HepG2 (cell line): ENCODE measurements at regions not wholly inside any gene's neighbourhood (a gene's known extent, or its start where the extent isn't known, plus 50 kb on each side); places are given as distances from the start of the nearest gene placed in this dataset.

ENCODE experiments used
- EP300 ChIP-seq, 3 experiments: sonication (generic) in 1 of 3; formaldehyde crosslinking in 1 of 3; IDR thresholded peaks; 2 replicates each; pipeline versions ENCODE4 v1.5.1 to v1.6.1; 2011 to 2020; ENCODE audit warnings: low read depth in 2 of 3, low read length in 2 of 3, borderline replicate concordance in 1 of 3, improper control_type of control experiment in 1 of 3, mild to moderate bottlenecking in 1 of 3, missing genetic modification reagents in 1 of 3, moderate library complexity in 1 of 3
- FIP1L1 ChIP-seq: fragments of 200-400 bp; formaldehyde crosslinking; IDR thresholded peaks from 2 replicates; pipeline ENCODE4 v1.6.1; 2018; ENCODE audit warnings: low read depth, mild to moderate bottlenecking, low read length, moderate library complexity, borderline replicate concordance; ENCODE audit not compliant: insufficient read depth
- KLF15 ChIP-seq: sonication (generic); formaldehyde crosslinking; IDR thresholded peaks from 2 replicates; pipeline ENCODE4 v1.8.1; 2023; ENCODE audit warnings: borderline replicate concordance, mild to moderate bottlenecking, inconsistent platforms, missing genetic modification reagents, mixed read lengths
- NR2F1 ChIP-seq, 2 experiments: fragments of 450-650 bp in 1 of 2; formaldehyde crosslinking in 1 of 2; IDR thresholded peaks; 2 replicates each; pipeline versions ENCODE4 v1.5.0 to v1.6.1; 2016 to 2020; ENCODE audit warnings: mild to moderate bottlenecking in 1 of 2, missing compliant biosample characterization in 1 of 2, missing genetic modification reagents in 1 of 2, moderate library complexity in 1 of 2
- PRMT3 ChIP-seq: sonication (generic); formaldehyde crosslinking; IDR thresholded peaks from 2 replicates; pipeline ENCODE4 v1.8.1; 2022; ENCODE audit warnings: low read depth, mild to moderate bottlenecking, moderate library complexity, missing genetic modification reagents, borderline replicate concordance
- RARG ChIP-seq: sonication (generic); formaldehyde crosslinking; IDR thresholded peaks from 2 replicates; pipeline ENCODE4 v1.4.0; 2020; ENCODE audit warnings: low read depth, mild to moderate bottlenecking, missing genetic modification reagents
- ZNF292 ChIP-seq: sonication (generic); formaldehyde crosslinking; IDR thresholded peaks from 2 replicates; pipeline ENCODE4 v1.8.1; 2022; ENCODE audit warnings: mild to moderate bottlenecking, low read depth, missing genetic modification reagents, borderline replicate concordance
- ZNF737 ChIP-seq: sonication (generic); formaldehyde crosslinking; IDR thresholded peaks from 2 replicates; pipeline ENCODE4 v1.5.0; 2020; ENCODE audit warnings: missing genetic modification reagents, mild to moderate bottlenecking, borderline replicate concordance
- TF ChIP-seq, protein P1 (sequence below): sonication (generic); formaldehyde crosslinking; IDR thresholded peaks from 2 replicates; pipeline ENCODE4 v1.9.0; 2021; ENCODE audit warnings: mild to moderate bottlenecking, missing genetic modification reagents
- TF ChIP-seq, protein P2 (sequence below): IDR thresholded peaks from 2 replicates; pipeline ENCODE4 v1.6.1; 2016; ENCODE audit warnings: control low read depth
- TF ChIP-seq, protein P3 (sequence below): sonication (generic); formaldehyde crosslinking; IDR thresholded peaks from 2 replicates; pipeline ENCODE4 v1.5.0; 2020; ENCODE audit warnings: missing genetic modification reagents
- TF ChIP-seq, protein P4 (sequence below): sonication (generic); formaldehyde crosslinking; IDR thresholded peaks from 2 replicates; pipeline ENCODE4 v1.8.0; 2022; ENCODE audit warnings: missing genetic modification reagents, low read depth, mild to moderate bottlenecking, borderline replicate concordance

DNA sequence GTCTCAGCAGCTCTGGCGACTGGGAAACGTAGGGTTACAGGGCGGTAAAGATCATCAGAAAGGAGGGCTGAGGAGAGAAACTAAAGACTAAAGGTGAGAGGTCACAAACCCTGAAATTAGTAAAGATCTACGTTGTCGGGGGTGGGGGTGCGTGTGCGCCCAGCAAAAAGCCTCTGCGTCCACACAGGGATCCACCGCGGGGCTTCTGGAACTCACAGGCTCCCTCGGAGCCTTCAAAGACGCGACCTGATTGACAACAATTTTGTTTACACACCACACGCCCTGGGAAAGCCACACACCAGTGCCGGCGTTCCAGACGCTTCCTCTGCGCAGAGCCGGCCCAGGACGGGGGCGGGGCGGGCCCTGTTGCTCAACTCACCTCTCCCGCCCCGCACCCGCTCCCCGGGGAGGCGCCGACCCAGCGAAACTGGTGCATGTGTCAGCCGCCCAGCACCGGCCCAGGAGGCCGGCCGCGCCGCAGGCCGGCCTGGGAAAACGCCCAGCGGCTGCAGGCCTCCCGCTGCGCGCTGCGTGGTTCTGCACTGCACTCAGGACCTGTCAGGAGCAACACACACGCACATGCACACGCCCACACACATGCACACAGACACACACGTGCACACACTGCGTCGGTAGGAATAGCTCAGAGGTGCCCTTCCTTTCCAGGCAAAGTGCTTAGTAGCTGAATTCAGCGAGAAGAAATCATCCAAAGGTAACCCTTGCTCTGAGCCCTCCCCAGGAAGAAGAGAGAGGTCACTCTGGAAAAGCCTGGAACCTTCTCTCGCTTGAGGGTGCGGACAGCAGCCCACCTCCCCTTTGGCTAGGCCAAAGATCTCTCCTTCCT is 57.2 kb upstream of the ARID1B start (continued):
- TF ChIP-seq, protein P1, sequence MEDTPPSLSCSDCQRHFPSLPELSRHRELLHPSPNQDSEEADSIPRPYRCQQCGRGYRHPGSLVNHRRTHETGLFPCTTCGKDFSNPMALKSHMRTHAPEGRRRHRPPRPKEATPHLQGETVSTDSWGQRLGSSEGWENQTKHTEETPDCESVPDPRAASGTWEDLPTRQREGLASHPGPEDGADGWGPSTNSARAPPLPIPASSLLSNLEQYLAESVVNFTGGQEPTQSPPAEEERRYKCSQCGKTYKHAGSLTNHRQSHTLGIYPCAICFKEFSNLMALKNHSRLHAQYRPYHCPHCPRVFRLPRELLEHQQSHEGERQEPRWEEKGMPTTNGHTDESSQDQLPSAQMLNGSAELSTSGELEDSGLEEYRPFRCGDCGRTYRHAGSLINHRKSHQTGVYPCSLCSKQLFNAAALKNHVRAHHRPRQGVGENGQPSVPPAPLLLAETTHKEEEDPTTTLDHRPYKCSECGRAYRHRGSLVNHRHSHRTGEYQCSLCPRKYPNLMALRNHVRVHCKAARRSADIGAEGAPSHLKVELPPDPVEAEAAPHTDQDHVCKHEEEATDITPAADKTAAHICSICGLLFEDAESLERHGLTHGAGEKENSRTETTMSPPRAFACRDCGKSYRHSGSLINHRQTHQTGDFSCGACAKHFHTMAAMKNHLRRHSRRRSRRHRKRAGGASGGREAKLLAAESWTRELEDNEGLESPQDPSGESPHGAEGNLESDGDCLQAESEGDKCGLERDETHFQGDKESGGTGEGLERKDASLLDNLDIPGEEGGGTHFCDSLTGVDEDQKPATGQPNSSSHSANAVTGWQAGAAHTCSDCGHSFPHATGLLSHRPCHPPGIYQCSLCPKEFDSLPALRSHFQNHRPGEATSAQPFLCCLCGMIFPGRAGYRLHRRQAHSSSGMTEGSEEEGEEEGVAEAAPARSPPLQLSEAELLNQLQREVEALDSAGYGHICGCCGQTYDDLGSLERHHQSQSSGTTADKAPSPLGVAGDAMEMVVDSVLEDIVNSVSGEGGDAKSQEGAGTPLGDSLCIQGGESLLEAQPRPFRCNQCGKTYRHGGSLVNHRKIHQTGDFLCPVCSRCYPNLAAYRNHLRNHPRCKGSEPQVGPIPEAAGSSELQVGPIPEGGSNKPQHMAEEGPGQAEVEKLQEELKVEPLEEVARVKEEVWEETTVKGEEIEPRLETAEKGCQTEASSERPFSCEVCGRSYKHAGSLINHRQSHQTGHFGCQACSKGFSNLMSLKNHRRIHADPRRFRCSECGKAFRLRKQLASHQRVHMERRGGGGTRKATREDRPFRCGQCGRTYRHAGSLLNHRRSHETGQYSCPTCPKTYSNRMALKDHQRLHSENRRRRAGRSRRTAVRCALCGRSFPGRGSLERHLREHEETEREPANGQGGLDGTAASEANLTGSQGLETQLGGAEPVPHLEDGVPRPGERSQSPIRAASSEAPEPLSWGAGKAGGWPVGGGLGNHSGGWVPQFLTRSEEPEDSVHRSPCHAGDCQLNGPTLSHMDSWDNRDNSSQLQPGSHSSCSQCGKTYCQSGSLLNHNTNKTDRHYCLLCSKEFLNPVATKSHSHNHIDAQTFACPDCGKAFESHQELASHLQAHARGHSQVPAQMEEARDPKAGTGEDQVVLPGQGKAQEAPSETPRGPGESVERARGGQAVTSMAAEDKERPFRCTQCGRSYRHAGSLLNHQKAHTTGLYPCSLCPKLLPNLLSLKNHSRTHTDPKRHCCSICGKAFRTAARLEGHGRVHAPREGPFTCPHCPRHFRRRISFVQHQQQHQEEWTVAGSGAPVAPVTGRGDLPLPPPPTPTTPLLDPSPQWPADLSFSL (CRISPR knock-in tag), result peak; percentile 70; the same call in 1 of the 2 replicates
- 0 out of 2 replicates have a peak, but pooled peaks have one; percentile 93 for TF ChIP-seq KLF15 (CRISPR knock-in tag)
- TF ChIP-seq ZNF292, result peak; percentile 46; the same call in 1 of the 2 replicates
- TF ChIP-seq RARG (CRISPR knock-in tag), result peak; percentile 68
- peak; percentile 72; the same call in 1 of the 2 replicates for TF ChIP-seq ZNF737 (CRISPR knock-in tag)
- TF ChIP-seq, protein P2, sequence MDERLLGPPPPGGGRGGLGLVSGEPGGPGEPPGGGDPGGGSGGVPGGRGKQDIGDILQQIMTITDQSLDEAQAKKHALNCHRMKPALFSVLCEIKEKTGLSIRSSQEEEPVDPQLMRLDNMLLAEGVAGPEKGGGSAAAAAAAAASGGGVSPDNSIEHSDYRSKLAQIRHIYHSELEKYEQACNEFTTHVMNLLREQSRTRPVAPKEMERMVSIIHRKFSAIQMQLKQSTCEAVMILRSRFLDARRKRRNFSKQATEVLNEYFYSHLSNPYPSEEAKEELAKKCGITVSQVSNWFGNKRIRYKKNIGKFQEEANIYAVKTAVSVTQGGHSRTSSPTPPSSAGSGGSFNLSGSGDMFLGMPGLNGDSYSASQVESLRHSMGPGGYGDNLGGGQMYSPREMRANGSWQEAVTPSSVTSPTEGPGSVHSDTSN, result peak; percentile 67
- TF ChIP-seq FIP1L1, result peak; percentile 84; the same call in 1 of the 2 replicates
- TF ChIP-seq EP300 (IDR thresholded peaks at IDR 0.05; ENCODE audit: low read depth in 2 of 2, low read length in 2 of 2), result peak in 1 of 2 experiments; percentile 70; a peak in 3 of 4 replicates
- TF ChIP-seq EP300 (CRISPR knock-in tag; IDR thresholded peaks at IDR 0.05; ENCODE audit: borderline replicate concordance), result peak; percentile 65; the same call in 1 of the 2 replicates
- TF ChIP-seq, protein P3, sequence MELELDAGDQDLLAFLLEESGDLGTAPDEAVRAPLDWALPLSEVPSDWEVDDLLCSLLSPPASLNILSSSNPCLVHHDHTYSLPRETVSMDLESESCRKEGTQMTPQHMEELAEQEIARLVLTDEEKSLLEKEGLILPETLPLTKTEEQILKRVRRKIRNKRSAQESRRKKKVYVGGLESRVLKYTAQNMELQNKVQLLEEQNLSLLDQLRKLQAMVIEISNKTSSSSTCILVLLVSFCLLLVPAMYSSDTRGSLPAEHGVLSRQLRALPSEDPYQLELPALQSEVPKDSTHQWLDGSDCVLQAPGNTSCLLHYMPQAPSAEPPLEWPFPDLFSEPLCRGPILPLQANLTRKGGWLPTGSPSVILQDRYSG (CRISPR knock-in tag), result 0 out of 2 replicates have a peak, but pooled peaks have one; percentile 76
- TF ChIP-seq, protein P4, sequence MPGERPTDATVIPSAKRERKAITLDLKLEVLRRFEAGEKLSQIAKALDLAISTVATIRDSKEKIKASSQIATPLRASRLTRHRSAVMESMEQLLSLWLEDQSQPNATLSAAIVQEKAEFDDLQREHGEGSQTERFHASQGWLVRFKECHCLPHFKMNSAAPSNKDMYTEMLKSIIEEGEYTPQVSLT (CRISPR knock-in tag), result peak; percentile 61; the same call in 1 of the 2 replicates
- peak in 1 of 2 experiments; percentile 52; a peak in 1 of 4 replicates for TF ChIP-seq NR2F1 (CRISPR knock-in tag; IDR thresholded peaks at IDR 0.05)
- TF ChIP-seq PRMT3 (CRISPR knock-in tag), result no peak
